Caco-2 (cell line): ENCODE measurements at regions not wholly inside any gene's neighbourhood (a gene's known extent, or its start where the extent isn't known, plus 50 kb on each side); places are given as distances from the start of the nearest gene placed in this dataset.

Experiments used
- BruUV-seq: library from RNA; stranded (reverse); fragments of 400-500 nt; replicated peaks from 2 replicates; lab custom pipeline; 2021; lab: Mats Ljungman, UMichigan
- CTCF ChIA-PET: fragments of 300-600 bp; sonication (Branson Sonifier 250); formaldehyde crosslinking; loops from one replicate; lab custom pipeline; 2022; ENCODE audit warnings: antibody characterized with exemption; lab: Charles Lee
- POLR2A ChIA-PET: fragments of 300-600 bp; sonication (Branson Sonifier 250); formaldehyde crosslinking; loops from one replicate; lab custom pipeline; 2022; ENCODE audit warnings: antibody characterized with exemption; lab: Charles Lee
- DNase-seq, 2 experiments: peaks; one replicate each; pipeline versions ENCODE4 v3.0.0 to v3.0.0-alpha.2; 2020 to 2022
- H3K27me3 ChIP-seq: replicated peaks from 2 replicates; pipeline ENCODE4 v1.6.0; 2011; ENCODE audit warnings: low read length; ENCODE audit not compliant: control insufficient read depth, insufficient read depth
- H3K36me3 ChIP-seq: 2 replicates; pipeline ENCODE4 v1.5.1; 2011; ENCODE audit warnings: low read length; ENCODE audit not compliant: control insufficient read depth, insufficient read depth
- H3K4me1 ChIP-seq: fragments of 250-450 bp; sonication (Bioruptor Pico); 2 replicates; pipeline ENCODE4 v1.5.1; 2020; ENCODE audit warnings: mild to moderate bottlenecking
- H3K4me3 ChIP-seq: 2 replicates; pipeline ENCODE4 v1.5.1; 2011; ENCODE audit warnings: low read depth, mild to moderate bottlenecking, control low read depth, low read length
- H3K9me3 ChIP-seq: fragments of 250-450 bp; sonication (Bioruptor Pico); 2 replicates; pipeline ENCODE4 v1.5.1; 2020; ENCODE audit warnings: mild to moderate bottlenecking, moderate library complexity
- H3K27ac Mint-ChIP-seq: one replicate; pipeline ENCODE4 v1.8.0; 2022; ENCODE audit warnings: mixed read lengths; ENCODE audit not compliant: unreplicated experiment
- H3K27me3 Mint-ChIP-seq: one replicate; pipeline ENCODE4 v1.8.0; 2022; ENCODE audit warnings: mixed read lengths; ENCODE audit not compliant: insufficient read depth, unreplicated experiment
- H3K36me3 Mint-ChIP-seq: one replicate; pipeline ENCODE4 v1.8.0; 2022; ENCODE audit warnings: mild to moderate bottlenecking, mixed read lengths; ENCODE audit not compliant: insufficient read depth, unreplicated experiment
- H3K4me1 Mint-ChIP-seq: one replicate; pipeline ENCODE4 v1.8.0; 2022; ENCODE audit warnings: low read depth, mixed read lengths; ENCODE audit not compliant: unreplicated experiment
- H3K4me3 Mint-ChIP-seq: one replicate; pipeline ENCODE4 v1.8.0; 2022; ENCODE audit warnings: mild to moderate bottlenecking, moderate library complexity, mixed read lengths; ENCODE audit not compliant: unreplicated experiment
- H3K9me3 Mint-ChIP-seq: one replicate; pipeline ENCODE4 v1.8.0; 2022; ENCODE audit warnings: mixed read lengths; ENCODE audit not compliant: unreplicated experiment
- CTCF ChIP-seq, 2 experiments: fragments of 200-600 bp in 1 of 2; IDR thresholded peaks; 1 replicate in 1 of 2; 2 replicates in 1 of 2; pipeline versions ENCODE4 v1.5.1 to v1.8.0; 2011 to 2022; ENCODE audit warnings: antibody characterized with exemption in 1 of 2, control low read depth in 1 of 2, inconsistent platforms in 1 of 2, low read depth in 1 of 2, low read length in 1 of 2, mild to moderate bottlenecking in 1 of 2, moderate library complexity in 1 of 2; ENCODE audit not compliant: insufficient read depth in 1 of 2, severe bottlenecking in 1 of 2, unreplicated experiment in 1 of 2
- intact Hi-C: fragments of 100-400 bp; cut with micrococcal nuclease; formaldehyde crosslinking; loops from one replicate; pipeline ENCODE4 v1.10.0; 2022; ENCODE audit not compliant: unreplicated experiment

- BruUV-seq = no TSS peak
- Mint-ChIP-seq H3K9me3 (no peaks in the 10 kb centered on the region), H3K27me3 (no peaks in the 10 kb centered on the region), H3K4me1 (no peaks in the 10 kb centered on the region), H3K36me3 (no peaks in the 10 kb centered on the region), H3K4me3 (no peak overlapping the region), H3K27ac (no peak overlapping the region)
- no peak for DNase-seq
- Histone ChIP-seq H3K27me3 (no peaks in the 10 kb centered on the region), H3K4me3 (no peak overlapping the region), H3K36me3 (no peaks in the 10 kb centered on the region), H3K9me3 (no peaks in the 10 kb centered on the region), H3K4me1 (no peaks in the 10 kb centered on the region)
- POLR2A ChIA-PET = no interaction called here
- TF ChIP-seq CTCF (IDR thresholded peaks at IDR 0.05; ENCODE audit: insufficient read depth in 1 of 2, low read depth in 1 of 2, low read length in 1 of 2, severe bottlenecking in 1 of 2, unreplicated experiment in 1 of 2) = no peak
- intact Hi-C loops = no loop called here
- CTCF ChIA-PET = no interaction called here
Measured at GRCh38 chr18:22539051-22539765, 121.5 kb upstream of the CTAGE1 start.

- Mint-ChIP-seq H3K9me3 (no peaks in the 10 kb centered on the region), H3K4me3 (no peak overlapping the region), H3K36me3 (no peaks in the 10 kb centered on the region), H3K4me1 (no peaks in the 10 kb centered on the region), H3K27ac (no peak overlapping the region), H3K27me3 (no peaks in the 10 kb centered on the region)
- no TSS peak for BruUV-seq
- ChIA-PET POLR2A (no interaction called here), CTCF (no interaction called here)
- no peak for TF ChIP-seq CTCF (IDR thresholded peaks at IDR 0.05; ENCODE audit: insufficient read depth in 1 of 2, low read depth in 1 of 2, low read length in 1 of 2, severe bottlenecking in 1 of 2, unreplicated experiment in 1 of 2)
- Histone ChIP-seq H3K4me1 (no peaks in the 10 kb centered on the region), H3K4me3 (no peak overlapping the region), H3K27me3 (no peaks in the 10 kb centered on the region), H3K9me3 (no peaks in the 10 kb centered on the region), H3K36me3 (no peaks in the 10 kb centered on the region)
- no peak for DNase-seq
- intact Hi-C loops = no loop called here
Measured at GRCh38 chr18:22541232-22541631, 123.5 kb upstream of the CTAGE1 start.

DNA sequence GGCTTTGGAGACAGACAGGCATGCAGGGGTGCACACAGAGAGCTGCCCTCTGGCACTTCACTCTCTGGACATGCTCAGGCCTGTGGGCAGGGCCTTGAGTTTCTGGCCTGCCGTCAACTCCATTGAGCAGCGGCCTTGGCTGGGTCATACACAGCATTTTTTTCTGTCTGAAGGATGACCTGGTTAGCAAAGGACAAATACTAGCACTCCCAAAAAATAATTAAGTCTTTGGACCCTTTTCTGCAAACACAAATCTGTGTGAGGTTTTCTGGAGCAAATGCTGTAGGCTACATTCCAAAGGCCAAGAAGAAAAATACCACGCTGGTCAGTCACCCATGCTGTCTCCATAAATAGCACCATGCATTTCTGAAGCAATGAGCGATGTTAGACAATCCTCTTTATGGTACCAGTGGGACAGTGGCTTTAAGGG, 124.7 kb upstream of the CTAGE1 start:
- no peak for TF ChIP-seq CTCF (IDR thresholded peaks at IDR 0.05; ENCODE audit: insufficient read depth in 1 of 2, low read depth in 1 of 2, low read length in 1 of 2, severe bottlenecking in 1 of 2, unreplicated experiment in 1 of 2)
- Mint-ChIP-seq H3K4me1 (no peaks in the 10 kb centered on the region), H3K4me3 (no peak overlapping the region), H3K36me3 (no peaks in the 10 kb centered on the region), H3K27ac (no peak overlapping the region), H3K9me3 (no peaks in the 10 kb centered on the region), H3K27me3 (no peaks in the 10 kb centered on the region)
- no peak overlapping the region for H3K4me3 ChIP-seq
- intact Hi-C loops = no loop called here
- no peak for DNase-seq
- ChIA-PET POLR2A (no interaction called here), CTCF (no interaction called here)
- no peaks in the 10 kb centered on the region; the same call in 1 of the 2 replicates for H3K27me3 ChIP-seq
- no peaks in the 10 kb centered on the region for H3K36me3 ChIP-seq
- no TSS peak for BruUV-seq
- no peaks in the 10 kb centered on the region for H3K9me3 ChIP-seq
- H3K4me1 ChIP-seq = no peaks in the 10 kb centered on the region
